PC-9 (cell line): ENCODE measurements at regions not wholly inside any gene's neighbourhood (a gene's known extent, or its start where the extent isn't known, plus 50 kb on each side); places are given as distances from the start of the nearest gene placed in this dataset.

Experiments
- BruUV-seq: library from RNA; stranded (reverse); fragments of 400-500 nt; replicated peaks from 2 replicates; lab custom pipeline; 2021; lab: Mats Ljungman, UMichigan
- CTCF ChIA-PET: fragments of 300-600 bp; sonication (Branson Sonifier 250); formaldehyde crosslinking; loops from one replicate; lab custom pipeline; 2022; ENCODE audit warnings: antibody characterized with exemption; lab: Charles Lee
- POLR2A ChIA-PET: fragments of 300-600 bp; sonication (Branson Sonifier 250); formaldehyde crosslinking; loops from one replicate; lab custom pipeline; 2022; ENCODE audit warnings: antibody characterized with exemption; ENCODE audit not compliant: unreplicated experiment; lab: Charles Lee
- DNase-seq, 2 experiments: peaks; one replicate each; pipeline versions ENCODE4 v3.0.0 to v3.0.0-alpha.2; 2015 to 2022; ENCODE audit warnings: mixed read lengths in 1 of 2
- H2AFZ ChIP-seq: fragments of 200-600 bp; sonication (generic); 2 replicates; pipeline ENCODE4 v1.8.1; 2017; ENCODE audit warnings: antibody characterized with exemption
- H3F3A ChIP-seq: fragments of 200-600 bp; sonication (generic); 2 replicates; pipeline ENCODE4 v1.8.1; 2017; ENCODE audit warnings: antibody characterized with exemption, mild to moderate bottlenecking, low read depth; ENCODE audit not compliant: insufficient read depth
- H3K27ac ChIP-seq: fragments of 200-600 bp; sonication (generic); 2 replicates; pipeline ENCODE4 v1.6.1; 2016; ENCODE audit warnings: mixed run types
- H3K27me3 ChIP-seq: fragments of 200-600 bp; sonication (generic); 2 replicates; pipeline ENCODE4 v1.6.1; 2016; ENCODE audit warnings: low read depth, mixed run types; ENCODE audit not compliant: insufficient read depth
- H3K36me3 ChIP-seq: fragments of 200-600 bp; sonication (generic); 2 replicates; pipeline ENCODE4 v1.6.1; 2016; ENCODE audit warnings: low read depth, mixed run types
- H3K4me1 ChIP-seq: fragments of 200-600 bp; sonication (generic); replicated peaks from 2 replicates; pipeline ENCODE4 v1.6.1; 2016; ENCODE audit warnings: mixed run types; ENCODE audit not compliant: insufficient read depth
- H3K4me2 ChIP-seq: fragments of 200-600 bp; sonication (generic); 2 replicates; pipeline ENCODE4 v1.6.1; 2017; ENCODE audit warnings: mixed run types
- H3K4me3 ChIP-seq: fragments of 200-600 bp; sonication (generic); 2 replicates; pipeline ENCODE4 v1.6.1; 2016; ENCODE audit warnings: mixed run types
- H3K79me2 ChIP-seq: fragments of 200-600 bp; sonication (generic); 2 replicates; pipeline ENCODE4 v1.6.1; 2017; ENCODE audit warnings: low read depth, mixed run types
- H3K9me2 ChIP-seq: fragments of 200-600 bp; sonication (generic); 2 replicates; pipeline ENCODE4 v1.8.1; 2017; ENCODE audit warnings: mild to moderate bottlenecking; ENCODE audit not compliant: insufficient read depth
- H3K9me3 ChIP-seq: fragments of 200-600 bp; sonication (generic); 2 replicates; pipeline ENCODE4 v1.8.1; 2016; ENCODE audit warnings: low read depth; ENCODE audit not compliant: insufficient read depth
- H4K20me1 ChIP-seq: fragments of 200-600 bp; sonication (generic); 2 replicates; pipeline ENCODE4 v1.8.1; 2017; ENCODE audit not compliant: insufficient read depth
- CTCF ChIP-seq: fragments of 200-600 bp; sonication (generic); conservative IDR thresholded peaks from 2 replicates; pipeline ENCODE4 v1.6.1; 2017; ENCODE audit warnings: mixed run types, antibody characterized with exemption, mild to moderate bottlenecking, moderate library complexity
- EZH2 ChIP-seq: fragments of 200-600 bp; sonication (generic); IDR thresholded peaks from 2 replicates; pipeline ENCODE4 v1.8.0; 2017; ENCODE audit warnings: antibody characterized with exemption, low read depth
- intact Hi-C: fragments of 100-400 bp; cut with micrococcal nuclease; formaldehyde crosslinking; loops from one replicate; pipeline ENCODE4 v1.10.0; 2022; ENCODE audit not compliant: unreplicated experiment

GRCh38 chrX:45422216-45422925 is 221.7 kb upstream of the DIPK2B start:
- TF ChIP-seq CTCF = no peak
- TF ChIP-seq EZH2 = no peak

GRCh38 chrX:45421806-45422205 is 221.1 kb upstream of the DIPK2B start:
- no peaks in the 10 kb centered on the region for H3K9me2 ChIP-seq
- no peak overlapping the region for H3K4me2 ChIP-seq
- H4K20me1 ChIP-seq = no peaks in the 10 kb centered on the region
- intact Hi-C loops = no loop called here
- no peaks in the 10 kb centered on the region for H3F3A ChIP-seq
- ChIA-PET CTCF (no interaction called here), POLR2A (no interaction called here)
- H3K4me1 ChIP-seq = no peaks in the 10 kb centered on the region
- no peak overlapping the region for H3K27ac ChIP-seq
- H3K27me3 ChIP-seq = no peaks in the 10 kb centered on the region
- no peak for DNase-seq
- no peak overlapping the region for H2AFZ ChIP-seq
- BruUV-seq = no TSS peak
- no peak overlapping the region for H3K4me3 ChIP-seq
- H3K36me3 ChIP-seq = no peaks in the 10 kb centered on the region
- H3K9me3 ChIP-seq = no peaks in the 10 kb centered on the region
- TF ChIP-seq CTCF = no peak
- no peaks in the 10 kb centered on the region for H3K79me2 ChIP-seq

More at GRCh38 chrX:45422216-45422925, 221.7 kb upstream of the DIPK2B start:
- Histone ChIP-seq H3K4me3 (no peak overlapping the region), H3F3A (no peaks in the 10 kb centered on the region), H3K9me2 (no peaks in the 10 kb centered on the region), H3K4me2 (no peak overlapping the region), H3K9me3 (no peaks in the 10 kb centered on the region), H2AFZ (no peak overlapping the region), H3K27me3 (no peaks in the 10 kb centered on the region), H3K27ac (no peak overlapping the region), H4K20me1 (no peaks in the 10 kb centered on the region), H3K4me1 (no peaks in the 10 kb centered on the region), H3K36me3 (no peaks in the 10 kb centered on the region), H3K79me2 (no peaks in the 10 kb centered on the region)
- POLR2A ChIA-PET = no interaction called here
- CTCF ChIA-PET = no interaction called here
- no peak for DNase-seq
- intact Hi-C loops = no loop called here
- no TSS peak for BruUV-seq

GRCh38 chrX:45404206-45404605 is 203.5 kb upstream of the DIPK2B start:
- TF ChIP-seq EZH2 = no peak
- no peak for TF ChIP-seq CTCF
- DNase-seq = no peak
- Histone ChIP-seq H4K20me1 (no peaks in the 10 kb centered on the region), H3K4me1 (no peaks in the 10 kb centered on the region), H3K9me3 (no peaks in the 10 kb centered on the region), H2AFZ (no peak overlapping the region), H3K4me3 (no peak overlapping the region), H3K36me3 (no peaks in the 10 kb centered on the region), H3K27ac (no peak overlapping the region), H3K79me2 (no peaks in the 10 kb centered on the region), H3K9me2 (no peaks in the 10 kb centered on the region), H3K27me3 (no peaks in the 10 kb centered on the region), H3K4me2 (no peak overlapping the region), H3F3A (no peaks in the 10 kb centered on the region)
- BruUV-seq = no TSS peak
- POLR2A ChIA-PET = no interaction called here
- CTCF ChIA-PET = no interaction called here
- intact Hi-C loops = no loop called here
